SW480 (cell line): ENCODE measurements at regions not wholly inside any gene's neighbourhood (a gene's known extent, or its start where the extent isn't known, plus 50 kb on each side); places are given as distances from the start of the nearest gene placed in this dataset.
"Not testable (repeated sequence)": the region's sequence is repeated elsewhere in the genome, so short reads cannot be mapped to it uniquely, and the experiment has no call there.

Experiments
- DNase-seq: peaks from one replicate; pipeline ENCODE4 v3.0.0-alpha.2; 2016; ENCODE audit warnings: low spot score

DNA sequence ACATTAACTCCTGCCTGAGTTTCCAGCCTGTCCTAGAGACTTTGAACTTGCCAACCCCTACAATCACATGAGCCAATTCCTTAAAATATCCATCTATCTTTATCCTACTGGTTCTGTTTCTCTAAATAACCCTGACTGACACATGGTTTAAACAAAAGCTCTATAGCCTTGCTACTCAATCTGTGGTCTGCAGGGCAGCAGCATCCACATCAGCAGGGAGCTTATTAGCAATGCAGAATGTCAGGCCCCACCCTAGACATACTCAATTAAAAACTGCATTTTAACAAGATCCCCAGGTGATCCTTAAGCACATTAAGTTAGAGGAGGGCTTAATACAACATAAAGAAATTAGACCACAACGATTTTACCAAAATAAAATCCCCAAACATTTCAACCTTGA, 108.3 kb upstream of the CPSF6 start:
- DNase-seq: no peak

DNA sequence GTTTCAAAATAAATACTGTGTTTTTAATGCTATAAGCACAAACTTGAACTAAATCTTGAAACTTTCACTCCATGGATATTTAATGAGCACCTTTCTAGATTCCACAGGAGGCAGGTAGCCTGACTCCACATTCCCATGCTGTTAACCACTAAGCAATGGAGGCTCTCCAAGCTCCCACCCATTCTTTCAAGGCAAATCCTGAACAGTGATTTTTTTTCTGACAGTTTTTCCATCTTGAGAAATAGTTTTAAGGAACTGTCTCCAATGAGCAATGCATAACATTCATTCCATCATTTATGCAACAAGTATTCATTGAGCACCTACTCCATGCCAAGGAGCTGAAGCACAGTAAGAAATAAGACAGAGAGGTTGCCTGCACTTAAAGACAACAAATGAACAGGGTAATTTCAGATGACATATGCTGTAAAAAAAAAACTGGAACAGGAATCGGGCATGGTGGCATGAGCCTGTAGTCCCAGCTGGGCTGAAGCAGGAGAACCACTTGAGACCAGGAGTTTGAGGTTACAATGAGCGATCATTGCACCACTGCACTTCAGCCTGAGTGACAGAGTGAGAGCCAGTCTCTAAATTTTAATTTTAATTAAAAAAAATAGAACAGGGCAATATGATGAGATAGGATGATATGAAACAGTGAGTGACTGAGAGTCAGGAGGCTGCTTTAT, 102.3 kb upstream of the CPSF6 start:
- no peak for DNase-seq

DNA sequence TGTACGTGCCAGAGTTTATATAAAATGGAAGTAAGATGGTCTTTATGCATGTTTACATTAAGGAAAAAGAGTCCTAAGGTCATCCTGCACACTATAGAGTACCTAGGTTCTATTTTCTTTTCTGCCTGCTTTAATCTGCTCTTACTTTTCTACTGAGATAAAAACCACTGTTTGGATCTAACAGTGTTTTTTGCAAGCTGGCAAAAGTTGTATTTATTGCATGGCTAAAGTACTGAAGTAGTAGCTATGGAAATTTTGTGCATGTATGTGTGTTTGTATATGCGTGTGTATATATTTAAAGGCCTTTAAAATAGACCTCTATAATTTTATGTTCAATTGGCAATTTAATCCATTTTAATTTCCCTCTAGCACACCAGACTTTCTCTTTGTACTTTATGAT, 98.3 kb upstream of the CPSF6 start:
- DNase-seq: no peak

DNA sequence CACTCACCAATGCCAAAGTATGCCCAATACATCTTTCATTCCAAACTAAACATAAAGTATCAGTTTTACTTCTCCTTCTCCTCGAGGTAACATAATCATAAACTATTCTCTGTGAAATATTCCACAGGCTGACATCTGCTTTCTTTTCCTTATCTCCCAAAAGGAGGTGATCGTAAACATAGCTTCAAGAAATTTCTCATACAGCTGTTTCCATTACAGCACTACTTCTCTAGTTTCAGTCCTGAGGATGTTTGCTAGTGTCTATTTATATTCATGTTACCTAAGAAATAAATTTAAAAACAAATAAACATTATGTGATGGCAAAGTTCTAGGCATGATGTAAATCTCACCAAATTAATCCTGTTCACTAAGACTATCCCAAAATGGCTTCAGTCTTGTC, 90.1 kb upstream of the CPSF6 start:
- DNase-seq: no peak

DNA sequence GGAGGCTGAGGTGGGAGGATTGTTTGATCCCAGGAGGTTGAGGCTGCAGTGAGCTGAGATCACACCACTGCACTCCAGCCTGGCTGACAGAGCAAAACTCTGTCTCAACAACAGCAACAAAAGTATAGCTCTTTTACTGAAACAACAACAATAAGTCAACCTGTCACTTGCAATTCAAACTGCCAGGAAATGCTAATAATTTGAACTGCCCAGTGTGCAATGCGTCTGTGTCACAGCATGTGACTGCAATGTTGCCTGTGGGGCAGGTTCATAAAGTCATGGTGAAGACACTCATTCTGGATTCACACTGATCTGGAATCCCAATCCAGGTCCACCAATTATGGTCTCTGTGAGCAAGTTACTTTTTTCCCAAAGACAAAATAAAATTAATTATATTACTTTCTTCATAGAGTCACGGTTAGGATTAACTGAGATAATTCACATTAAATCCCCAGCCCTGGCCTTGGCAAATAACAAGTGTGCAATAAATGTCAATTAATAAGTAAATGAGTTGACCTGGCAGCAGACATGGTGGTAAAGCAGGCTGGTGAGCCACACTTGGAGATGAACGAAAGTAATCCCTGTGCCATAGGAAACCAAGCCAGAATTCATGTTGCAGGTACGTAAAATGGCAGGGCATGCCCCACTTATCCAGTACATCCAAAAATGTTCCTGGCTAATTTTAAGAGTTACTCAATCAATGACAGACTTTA, 89.1 kb upstream of the CPSF6 start:
- DNase-seq: no peak

DNA sequence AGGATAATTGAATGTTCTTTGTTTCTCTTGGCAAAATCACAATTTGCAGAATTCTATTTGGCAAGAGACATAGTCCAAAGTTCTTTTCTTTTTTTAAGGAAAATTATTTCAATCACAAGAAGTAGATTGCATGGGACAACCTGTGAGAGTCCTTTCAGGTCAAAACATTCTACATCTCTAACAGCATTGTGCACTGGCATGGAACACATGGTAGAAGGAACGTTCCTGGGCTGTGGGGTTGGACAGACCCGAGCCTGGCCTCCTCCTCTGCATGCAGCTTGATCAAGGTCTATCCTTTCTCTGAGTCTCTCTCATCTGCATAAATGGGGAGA, 88.6 kb upstream of the CPSF6 start:
- no peak for DNase-seq

DNA sequence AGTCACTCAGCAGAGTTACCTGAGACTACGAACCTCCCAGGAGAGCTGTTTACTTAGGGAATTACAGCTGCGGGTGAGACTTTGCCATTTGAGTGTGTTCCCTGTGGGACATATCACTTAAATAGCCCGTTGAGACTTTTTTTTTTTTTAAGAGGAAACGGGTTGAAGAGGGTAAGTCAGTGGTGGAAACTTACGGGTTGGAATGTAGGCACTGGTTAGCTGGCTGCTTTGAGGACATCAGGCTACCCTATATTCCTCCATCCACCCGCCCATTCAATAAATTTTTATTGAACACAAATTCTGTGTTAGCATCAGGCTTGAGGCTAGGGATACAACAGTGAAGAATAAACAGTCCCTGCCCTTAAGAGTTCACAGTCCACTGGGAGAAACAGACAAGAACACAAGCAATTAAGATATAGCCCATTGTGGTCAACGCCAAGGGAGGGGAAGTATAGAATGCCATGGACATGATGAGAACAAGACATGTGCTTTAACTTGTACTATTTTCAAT, 88.1 kb upstream of the CPSF6 start:
- DNase-seq: no peak

DNA sequence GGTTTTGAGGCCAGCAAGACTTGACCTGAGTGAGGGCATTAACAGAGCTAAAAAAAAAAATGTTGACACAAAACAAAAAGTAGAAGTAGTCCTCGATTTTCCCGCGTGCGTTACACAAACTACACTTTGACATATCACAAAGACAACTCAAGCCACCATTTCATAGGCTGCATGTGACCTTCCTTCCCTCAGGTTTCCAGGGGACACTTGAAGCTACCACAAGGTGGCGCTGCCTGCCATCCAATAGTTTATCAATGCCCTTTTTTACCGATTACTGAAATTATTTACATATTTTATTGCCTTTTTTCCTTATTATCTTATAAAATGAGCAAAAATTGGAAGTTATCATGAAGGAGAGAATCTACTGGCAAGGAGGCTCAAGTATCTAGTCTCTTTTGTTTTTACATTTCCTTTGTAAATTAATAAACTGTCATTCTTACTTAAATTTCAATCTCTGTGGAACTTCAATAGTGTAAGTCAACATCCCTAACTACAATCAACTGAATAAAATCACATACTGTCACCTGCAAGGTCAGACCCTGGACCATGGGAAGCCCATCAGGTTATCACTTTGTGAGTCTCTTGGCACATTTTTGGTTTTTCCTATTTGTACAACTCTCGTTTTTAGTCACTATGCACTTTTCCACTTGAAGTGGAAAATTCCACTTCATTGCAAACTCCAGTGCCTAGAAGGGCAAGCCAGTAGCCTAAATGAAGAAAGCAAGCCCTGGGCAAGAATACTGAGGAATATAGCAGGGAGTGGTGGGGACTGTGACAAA, 84.6 kb upstream of the CPSF6 start:
- peak; percentile 54 for DNase-seq

DNA sequence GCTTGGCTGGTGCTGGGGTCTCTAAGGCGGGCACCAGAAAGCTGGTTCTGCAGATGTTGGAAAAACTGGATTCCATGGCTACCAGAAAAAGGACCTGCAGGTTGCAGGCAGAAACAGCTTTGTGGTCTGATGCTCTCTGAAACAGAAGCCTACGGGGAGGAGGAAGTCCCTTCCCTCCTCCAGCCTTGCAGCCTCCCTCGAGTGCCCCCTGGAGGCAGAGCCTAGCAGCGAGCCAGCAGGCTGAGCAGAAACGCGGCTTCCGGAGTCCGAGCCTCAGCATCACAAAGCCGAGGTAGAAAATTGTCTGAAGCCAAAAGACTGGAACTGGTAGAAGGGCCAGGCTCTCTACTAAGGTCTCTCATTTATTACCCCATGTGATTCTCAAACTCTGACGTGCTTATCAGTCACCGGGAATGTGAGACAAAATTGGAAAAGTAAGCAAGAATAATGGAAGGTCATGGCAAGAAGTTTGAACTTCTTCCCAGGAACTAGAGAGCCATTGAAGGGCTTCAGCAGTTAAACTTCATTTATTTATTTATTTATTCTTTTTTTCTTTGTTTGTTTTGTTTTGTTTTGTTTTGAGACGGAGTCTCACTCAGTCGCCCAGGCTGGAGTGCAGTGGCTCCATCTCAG, 82.2 kb upstream of the CPSF6 start:
- DNase-seq: peak; percentile 74

DNA sequence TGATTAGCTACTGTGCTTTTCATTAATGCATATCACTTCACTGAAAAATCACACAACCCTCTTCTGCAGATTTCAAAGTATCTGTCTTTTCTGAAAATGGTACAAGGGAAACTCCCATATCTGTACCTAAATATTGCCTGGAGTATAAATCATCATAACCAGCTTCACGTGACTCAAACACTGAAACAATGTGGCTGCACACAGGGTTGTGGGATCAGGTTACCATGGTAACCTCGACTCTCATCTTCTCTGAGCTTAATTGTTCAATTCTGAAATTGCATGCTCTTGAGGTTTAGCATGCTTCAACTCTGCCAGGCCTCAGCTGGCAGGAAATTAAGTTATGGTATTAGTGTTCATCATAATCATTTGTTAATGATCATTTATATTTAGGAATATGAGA, 77.5 kb upstream of the CPSF6 start:
- DNase-seq: no peak

DNA sequence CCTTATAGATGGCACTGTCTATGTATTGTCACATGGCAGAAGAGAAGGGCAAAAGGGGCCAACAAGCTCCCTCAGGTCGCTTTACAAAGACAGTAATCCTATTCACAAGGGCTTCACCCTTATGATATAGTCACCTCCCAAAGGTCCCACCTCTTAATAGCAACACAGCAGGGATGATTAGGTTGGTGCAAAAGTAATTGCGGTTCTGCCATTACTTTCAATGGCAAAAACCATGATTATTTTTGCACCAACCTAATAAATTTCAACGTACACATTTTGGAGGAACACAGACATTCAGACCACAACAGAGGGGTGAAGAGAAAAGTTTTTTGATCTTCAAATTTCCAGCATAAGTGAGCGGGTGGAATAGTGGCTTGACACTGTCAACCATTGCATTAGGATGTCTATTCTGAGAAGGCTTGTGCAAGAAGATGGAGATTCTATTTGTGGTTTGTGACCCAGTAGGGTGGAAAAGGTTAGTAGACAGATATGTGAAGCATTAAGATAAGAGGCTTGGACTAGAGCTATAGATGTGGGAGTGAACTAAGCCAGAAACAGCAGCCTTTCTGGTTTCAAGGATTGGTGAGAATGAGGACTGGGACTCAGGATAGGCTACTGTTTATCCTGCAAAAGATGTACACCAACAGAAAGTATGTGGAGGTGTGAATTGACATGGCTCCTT, 75.5 kb upstream of the CPSF6 start:
- no peak for DNase-seq

DNA sequence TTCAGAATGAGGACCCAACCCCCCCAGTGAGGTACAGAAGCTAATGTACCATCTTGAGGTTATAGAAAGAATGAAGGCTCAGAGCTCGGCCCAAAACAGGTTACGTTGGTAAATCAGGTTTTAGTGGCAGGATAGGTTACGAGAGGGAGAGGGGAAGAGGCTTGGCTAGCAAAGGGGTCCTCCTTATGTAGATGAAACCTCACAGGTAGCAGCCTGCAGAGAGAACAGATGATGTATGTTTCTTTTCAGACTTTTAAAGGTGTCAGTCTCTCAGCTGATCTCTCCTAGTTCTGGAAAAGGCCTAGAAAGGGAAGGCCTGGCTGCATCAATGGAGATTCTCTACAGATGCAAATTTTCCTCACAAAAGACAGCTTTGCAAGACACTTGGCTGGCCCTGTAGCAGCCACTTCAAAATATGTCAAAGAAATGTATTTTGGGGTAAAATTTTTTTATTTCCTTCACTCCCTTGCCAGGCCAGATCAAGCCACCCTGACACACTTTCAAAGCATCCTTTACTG, 71.7 kb upstream of the CPSF6 start:
- no peak for DNase-seq

DNA sequence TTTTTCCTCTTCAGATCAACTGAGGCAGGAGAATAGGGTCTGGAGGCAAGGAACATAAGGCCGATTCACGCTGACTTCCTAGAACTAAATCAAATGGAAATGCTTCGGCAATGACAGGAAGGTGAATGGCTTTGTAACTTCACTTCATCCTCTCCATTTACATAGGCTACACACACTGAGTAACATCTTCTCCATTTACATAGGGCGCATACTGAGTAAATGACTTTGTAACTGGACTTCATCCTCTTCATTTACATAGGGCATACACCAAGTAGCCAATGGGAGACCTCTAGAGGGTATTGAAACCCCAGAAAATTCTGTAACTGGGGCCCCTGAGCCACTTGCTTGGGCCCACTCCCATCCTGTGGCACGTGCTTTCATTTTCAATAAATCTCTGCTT, 71.0 kb upstream of the CPSF6 start:
- no peak for DNase-seq

DNA sequence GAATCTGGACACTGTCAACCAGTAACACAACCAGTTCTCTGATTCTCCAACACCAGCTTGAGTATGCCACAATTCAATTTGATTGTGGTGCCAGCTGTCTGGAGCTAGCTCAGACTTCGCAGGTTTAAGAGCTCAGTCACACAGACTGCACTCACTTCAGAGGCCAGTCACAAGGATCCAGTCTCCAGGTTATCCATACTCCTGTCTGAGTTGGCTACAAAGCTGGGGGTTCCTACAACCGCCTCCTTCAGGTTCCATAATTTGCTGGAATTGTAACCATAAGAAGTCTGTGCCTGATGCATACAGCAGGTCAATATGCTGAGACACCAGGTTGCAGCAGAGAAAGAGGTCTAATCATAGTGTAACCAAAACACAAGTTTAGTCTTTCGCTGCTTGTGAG, 70.5 kb upstream of the CPSF6 start:
- DNase-seq: no peak

DNA sequence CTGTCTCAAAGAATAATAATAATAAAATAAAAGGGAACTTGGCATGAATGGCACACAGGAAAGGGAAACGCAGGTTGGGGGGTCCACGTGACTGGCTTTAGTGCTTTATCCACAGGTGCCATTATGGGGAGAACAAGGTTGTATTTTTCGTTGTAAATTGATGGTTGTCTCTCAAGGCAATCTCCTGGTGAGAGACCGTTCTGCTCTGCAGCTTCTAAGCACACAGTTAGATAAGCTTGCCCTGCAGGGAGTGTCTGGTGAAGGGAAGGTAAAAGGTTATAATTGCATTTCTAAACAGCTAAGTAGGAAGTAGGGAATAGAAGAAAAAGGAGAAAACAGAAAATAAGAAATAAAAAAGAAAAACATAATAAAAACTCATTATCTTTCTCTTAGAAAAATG, 69.1 kb upstream of the CPSF6 start:
- DNase-seq: no peak

DNA sequence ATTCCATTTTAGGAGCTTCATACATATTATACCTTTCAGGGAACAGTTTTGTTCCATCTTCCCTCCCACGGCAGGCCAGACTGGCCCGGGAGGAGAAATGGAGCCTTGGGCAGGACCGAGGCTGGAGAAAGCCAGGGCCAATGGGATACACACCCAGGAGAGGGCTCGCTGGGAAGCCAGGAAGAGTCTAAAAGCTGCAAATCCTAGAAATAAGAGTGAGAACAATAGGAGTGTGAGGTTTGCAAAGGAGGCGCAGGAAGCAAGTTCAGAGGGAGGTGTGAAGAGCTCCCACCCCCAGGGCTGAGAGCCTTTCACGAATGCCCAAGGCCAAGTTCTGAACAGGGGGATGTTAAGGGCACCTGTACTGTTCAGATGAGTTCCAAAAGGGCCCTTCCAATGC, 67.5 kb upstream of the CPSF6 start:
- DNase-seq: no peak

DNA sequence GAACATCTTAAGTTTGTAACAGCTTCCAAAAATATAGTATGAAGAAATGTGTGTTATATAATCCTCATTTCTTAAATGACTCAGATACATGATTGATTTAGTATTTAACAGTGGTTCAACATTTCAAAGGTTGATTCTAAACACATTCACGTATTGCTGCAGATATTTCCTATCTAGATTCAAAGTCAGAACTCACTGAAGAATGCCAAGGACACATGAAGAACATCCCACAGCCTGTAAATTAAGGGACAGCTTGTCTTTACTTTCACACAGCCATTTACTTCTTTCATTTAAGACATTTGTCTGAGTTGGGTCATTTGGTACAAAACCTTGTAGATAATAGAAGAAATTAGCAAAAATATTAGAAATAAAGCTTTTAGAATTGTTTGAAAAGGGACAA, 66.9 kb upstream of the CPSF6 start:
- no peak for DNase-seq

DNA sequence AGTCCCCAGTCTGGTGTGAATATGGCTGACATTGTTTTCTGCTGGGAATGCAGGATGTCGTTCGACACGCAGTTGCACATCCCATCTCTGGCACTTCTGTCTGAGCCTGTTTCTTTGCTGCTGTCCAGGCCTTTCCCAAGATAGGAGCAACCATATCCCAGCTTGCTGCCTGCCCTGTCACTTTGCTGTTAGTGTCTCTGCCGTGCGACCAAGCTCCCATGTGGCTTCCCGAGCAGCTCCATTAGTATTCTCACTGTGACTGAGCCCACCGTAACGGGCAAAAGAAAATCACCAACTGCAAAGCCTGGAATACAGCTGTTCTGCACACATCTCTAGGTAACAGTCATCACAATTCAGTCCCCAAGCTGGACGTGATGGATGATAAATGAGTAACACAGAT, 66.0 kb upstream of the CPSF6 start:
- no peak for DNase-seq

DNA sequence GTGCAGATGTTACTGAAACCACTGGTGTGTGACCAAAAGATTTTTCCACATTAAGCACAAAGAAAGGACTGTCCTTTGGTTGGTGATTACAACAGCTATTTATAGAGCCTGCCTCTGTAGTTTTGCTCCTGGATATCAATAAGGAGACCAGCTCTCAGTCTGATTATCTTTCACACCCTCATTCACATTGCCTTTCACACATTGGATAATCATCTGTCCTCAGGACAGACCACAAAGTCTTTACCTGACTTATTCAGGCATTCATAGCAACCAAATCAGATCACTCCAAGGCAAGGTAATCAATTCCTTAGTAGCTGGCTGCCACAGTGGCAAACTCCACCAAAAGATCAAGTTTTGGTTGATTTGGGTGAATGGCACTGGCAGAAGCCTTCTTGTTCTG, 59.6 kb upstream of the CPSF6 start:
- DNase-seq: no peak

DNA sequence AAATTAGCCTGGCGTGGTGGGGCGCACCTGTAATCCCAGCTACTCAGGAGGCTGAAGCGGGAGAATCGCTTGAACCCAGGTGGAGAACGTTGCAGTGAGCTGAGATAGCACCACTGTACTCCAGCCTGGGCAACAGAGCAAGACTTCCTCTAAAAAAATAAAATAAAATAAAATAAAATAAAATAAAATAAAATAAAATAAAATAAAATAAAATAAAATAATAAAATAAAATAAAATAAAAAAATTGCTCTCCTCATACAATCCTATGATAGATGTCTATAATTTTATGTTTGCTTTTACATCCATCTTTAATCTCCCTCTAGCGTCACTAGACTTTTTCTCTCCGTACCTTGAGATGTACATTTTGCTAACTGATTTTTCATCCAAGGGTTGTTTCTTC, 51.8 kb upstream of the CPSF6 start:
- DNase-seq: not testable (repeated sequence)

DNA sequence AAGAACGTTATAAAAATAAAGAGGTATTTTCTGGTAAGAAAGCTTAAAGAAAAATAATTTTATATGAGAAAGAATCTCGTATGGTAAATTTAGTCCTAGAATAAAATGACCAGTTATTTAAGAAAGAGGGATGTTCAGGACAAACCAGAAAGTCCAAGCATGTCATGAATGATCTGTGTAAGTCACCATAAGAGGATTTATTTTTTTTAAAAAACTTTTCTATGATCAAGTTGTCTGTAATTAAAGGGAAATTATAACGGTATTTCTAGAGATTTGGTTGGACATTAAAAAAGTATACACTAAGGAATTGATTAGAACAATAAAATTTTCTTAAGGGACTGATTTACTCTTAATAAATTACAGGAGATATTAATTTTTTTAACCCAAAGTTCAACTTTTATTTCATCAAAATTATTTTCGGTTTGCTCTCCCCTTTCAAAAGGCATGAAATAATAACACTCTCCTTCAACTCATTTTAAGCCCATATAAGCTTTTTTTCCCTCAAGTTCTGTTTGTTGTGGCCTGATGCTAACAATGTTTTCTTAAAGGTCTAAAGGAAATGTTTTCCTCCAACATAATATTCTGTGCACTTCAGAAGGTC, 49.9 kb upstream of the CPSF6 start:
- no peak for DNase-seq
